HepG2 (cell line): ENCODE measurements at regions not wholly inside any gene's neighbourhood (a gene's known extent, or its start where the extent isn't known, plus 50 kb on each side); places are given as distances from the start of the nearest gene placed in this dataset.

Experiments used
- ATAC-seq: fragments of 200-7000 bp; cut with Tn5 transposase; 3 replicates; pipeline ENCODE4 v1.9.1; 2020; ENCODE audit warnings: mild to moderate bottlenecking, moderate library complexity
- BruUV-seq: library from RNA; stranded (reverse); fragments of 400-500 nt; replicated peaks from 2 replicates; lab custom pipeline; 2021; lab: Mats Ljungman, UMichigan
- CTCF ChIA-PET: fragments of 300-600 bp; formaldehyde crosslinking; extraction: SDS; loops from one replicate; lab custom pipeline; 2021; ENCODE audit warnings: low total read pairs, inconsistent platforms, low intra/inter-chr PET ratio; lab: Yijun Ruan, JAX
- POLR2A ChIA-PET: fragments of 350-600 bp; sonication (Branson Sonifier 250); formaldehyde crosslinking; loops from one replicate; lab custom pipeline; 2020; ENCODE audit warnings: antibody characterized with exemption, inconsistent platforms; lab: Yijun Ruan, JAX
- DNase-seq: peaks from one replicate; pipeline ENCODE4 v3.0.0-alpha.2; 2015; ENCODE audit warnings: low spot score
- FAIRE-seq: peaks from 3 replicates; lab custom pipeline; 2011; peaks lifted over from hg19 to GRCh38; lab: Jason Lieb, UNC
- H2AFZ ChIP-seq: one replicate; pipeline ENCODE4 v1.6.1; 2011; ENCODE audit warnings: low read length, inconsistent platforms
- H3K27ac ChIP-seq: fragments of 300-600 bp; 3 replicates; pipeline ENCODE4 v1.8.0; 2011; ENCODE audit warnings: mixed run types, mild to moderate bottlenecking, mixed read lengths, low read length, inconsistent platforms; ENCODE audit not compliant: insufficient read depth; ENCODE audit errors: extremely low read length
- H3K27me3 ChIP-seq, 2 experiments: fragments of 200-600 bp in 1 of 2; 2 replicates in 1 of 2; 3 replicates in 1 of 2; pipeline versions ENCODE4 v1.6.0 to v1.8.0; 2011; ENCODE audit warnings: low read length in 2 of 2, mild to moderate bottlenecking in 2 of 2, moderate library complexity in 2 of 2, inconsistent platforms in 1 of 2; ENCODE audit not compliant: insufficient read depth in 2 of 2, control insufficient read depth in 1 of 2
- H3K36me3 ChIP-seq, 2 experiments: fragments of 200-600 bp in 1 of 2; replicated peaks in 1 of 2; 2 replicates in 1 of 2; 3 replicates in 1 of 2; pipeline versions ENCODE4 v1.5.1 to v1.8.0; 2011; ENCODE audit warnings: low read length in 2 of 2, inconsistent platforms in 1 of 2; ENCODE audit not compliant: insufficient read depth in 2 of 2, control insufficient read depth in 1 of 2
- H3K4me1 ChIP-seq: 2 replicates; pipeline ENCODE4 v1.5.1; 2012; ENCODE audit warnings: low read length, inconsistent platforms; ENCODE audit not compliant: insufficient read depth
- H3K4me2 ChIP-seq: 2 replicates; pipeline ENCODE4 v1.6.0; 2011; ENCODE audit warnings: low read depth, low read length, inconsistent platforms
- H3K4me3 ChIP-seq, 3 experiments: fragments of 200-600 bp in 1 of 3; sonication (generic), shearing (Covaris generic) in 1 of 3; replicated peaks in 1 of 3; 2 replicates each; pipeline ENCODE4 v1.5.1; 2011 to 2016; ENCODE audit warnings: low read length in 3 of 3, inconsistent platforms in 2 of 3, low read depth in 2 of 3, mild to moderate bottlenecking in 2 of 3, control low read depth in 1 of 3, mixed read lengths in 1 of 3; ENCODE audit not compliant: insufficient read depth in 1 of 3
- H3K79me2 ChIP-seq: one replicate; pipeline ENCODE4 v1.6.1; 2011; ENCODE audit warnings: low read length, inconsistent platforms; ENCODE audit not compliant: insufficient read depth
- H3K9ac ChIP-seq: 2 replicates; pipeline ENCODE4 v1.6.0; 2011; ENCODE audit warnings: mild to moderate bottlenecking, low read depth, low read length, inconsistent platforms; ENCODE audit not compliant: insufficient read depth
- H3K9me3 ChIP-seq: 2 replicates; pipeline ENCODE4 v1.5.1; 2012; ENCODE audit warnings: mild to moderate bottlenecking, low read length
- H4K20me1 ChIP-seq: 2 replicates; pipeline ENCODE4 v1.6.0; 2011; ENCODE audit warnings: inconsistent platforms, mild to moderate bottlenecking, low read length, moderate library complexity; ENCODE audit not compliant: insufficient read depth
- FIP1L1 ChIP-seq: fragments of 200-400 bp; formaldehyde crosslinking; IDR thresholded peaks from 2 replicates; pipeline ENCODE4 v1.6.1; 2018; ENCODE audit warnings: low read depth, mild to moderate bottlenecking, low read length, moderate library complexity, borderline replicate concordance; ENCODE audit not compliant: insufficient read depth
- HNRNPK ChIP-seq: fragments of 200-400 bp; formaldehyde crosslinking; IDR thresholded peaks from 2 replicates; pipeline ENCODE4 v1.6.1; 2018; ENCODE audit warnings: low read length, low read depth, moderate library complexity, mild to moderate bottlenecking; ENCODE audit not compliant: poor library complexity, severe bottlenecking
- HOXA7 ChIP-seq: sonication (generic); formaldehyde crosslinking; IDR thresholded peaks from 2 replicates; pipeline ENCODE4 v1.8.1; 2022; ENCODE audit warnings: mild to moderate bottlenecking, missing genetic modification reagents, moderate library complexity
- IKZF4 ChIP-seq: sonication (generic); formaldehyde crosslinking; IDR thresholded peaks from 2 replicates; pipeline ENCODE4 v1.5.1; 2020; ENCODE audit warnings: borderline replicate concordance, mild to moderate bottlenecking, low read depth, missing genetic modification reagents; ENCODE audit errors: not compliant biosample characterization
- KLF6 ChIP-seq: IDR thresholded peaks from 2 replicates; pipeline ENCODE4 v1.8.0; 2016; ENCODE audit warnings: missing biosample characterization, missing genetic modification reagents
- ZHX1 ChIP-seq: sonication (generic); formaldehyde crosslinking; IDR thresholded peaks from 2 replicates; pipeline ENCODE4 v1.8.1; 2022; ENCODE audit warnings: low read depth, mild to moderate bottlenecking, missing genetic modification reagents
- ZNF205 ChIP-seq: IDR thresholded peaks from 2 replicates; pipeline ENCODE4 v1.6.1; 2018; ENCODE audit warnings: missing biosample characterization, missing genetic modification reagents
- ZNF574 ChIP-seq: sonication (generic); formaldehyde crosslinking; IDR thresholded peaks from 2 replicates; pipeline ENCODE4 v1.4.0; 2020; ENCODE audit warnings: missing genetic modification reagents
- ZNF792 ChIP-seq: IDR thresholded peaks from 2 replicates; pipeline ENCODE4 v1.6.1; 2016
- WGBS: methylation state at CpG from one replicate; pipeline ENCODE4 v1.1.6; 2017; ENCODE audit warnings: low lambda C conversion rate; 5-methylcytosine and 5-hydroxymethylcytosine counted together
- in situ Hi-C: cut with HindIII; loops from 2 replicates; pipeline ENCODE4 v1.10.0; 2017; ENCODE audit warnings: low pct_unique_long_range_greater_than_20kb; ENCODE audit not compliant: extremely low pct_ligation_motif_present
- intact Hi-C: fragments of 100-400 bp; cut with micrococcal nuclease; formaldehyde crosslinking; loops from one replicate; pipeline ENCODE4 v1.10.0; 2022; ENCODE audit not compliant: unreplicated experiment

- ATAC-seq, result no peak
- POLR2A ChIA-PET, result no interaction called here
- Histone ChIP-seq H3K27me3 (peaks cover 1 to 43% of the 10 kb centered on the region in 2 experiments; a peak in 2 of 5 replicates), H3K4me3 (no peak overlapping the region), H3K9ac (no peak overlapping the region), H3K9me3 (peaks cover 11% of the 10 kb centered on the region; the same call in 1 of the 2 replicates), H3K79me2 (no peaks in the 10 kb centered on the region)
- in situ Hi-C loops (no loop called here), intact Hi-C loops (no loop called here)
- WGBS, result 35% methylated on average over 5 of the region's 5 CpGs
- TF ChIP-seq ZHX1 (CRISPR knock-in tag) (no peak), HOXA7 (CRISPR knock-in tag) (no peak), KLF6 (CRISPR knock-in tag) (no peak), IKZF4 (CRISPR knock-in tag) (no peak), ZNF574 (CRISPR knock-in tag) (no peak), ZNF205 (CRISPR knock-in tag) (no peak), ZNF792 (no peak), FIP1L1 (no peak), HNRNPK (no peak)
- TF ChIP-seq, all 625 proteins: peak for 0
- Histone ChIP-seq H2AFZ (no peak overlapping the region), H3K4me1 (no peaks in the 10 kb centered on the region), H3K36me3 (no peaks in the 10 kb centered on the region), H3K4me2 (no peak overlapping the region), H4K20me1 (no peaks in the 10 kb centered on the region), H3K27ac (no peak overlapping the region)
- FAIRE-seq (no peak), DNase-seq (no peak)
- BruUV-seq, result no TSS peak
- CTCF ChIA-PET, result no interaction called here
Observed at GRCh38 chr18:75141166-75141565, 67.8 kb downstream of the PTGR3 start.
